H9 (cell line): ENCODE measurements at regions not wholly inside any gene's neighbourhood (a gene's known extent, or its start where the extent isn't known, plus 50 kb on each side); places are given as distances from the start of the nearest gene placed in this dataset.

Experiments
- DNase-seq: peaks from one replicate; pipeline ENCODE4 v3.0.0-alpha.2; 2017
- H2AFZ ChIP-seq: one replicate; pipeline ENCODE4 v1.6.1; 2013; ENCODE audit warnings: mild to moderate bottlenecking, low read length, control low read depth, moderate library complexity
- H2AK5ac ChIP-seq: 2 replicates; pipeline ENCODE4 v1.6.1; 2013; ENCODE audit warnings: low read length, control low read depth, mixed read lengths; ENCODE audit not compliant: insufficient read length
- H2BK120ac ChIP-seq: one replicate; pipeline ENCODE4 v1.6.1; 2013; ENCODE audit warnings: low read depth, mild to moderate bottlenecking, low read length, control low read depth, inconsistent platforms; ENCODE audit not compliant: poor library complexity, severe bottlenecking
- H2BK12ac ChIP-seq: 2 replicates; pipeline ENCODE4 v1.6.1; 2013; ENCODE audit warnings: low read length, control low read depth, mixed read lengths, low read depth; ENCODE audit not compliant: insufficient read length
- H2BK15ac ChIP-seq: 2 replicates; pipeline ENCODE4 v1.6.1; 2013; ENCODE audit warnings: low read depth, low read length, control low read depth
- H2BK20ac ChIP-seq: one replicate; pipeline ENCODE4 v1.6.1; 2013; ENCODE audit warnings: low read depth, mild to moderate bottlenecking, low read length, control low read depth, inconsistent platforms; ENCODE audit not compliant: poor library complexity, severe bottlenecking
- H2BK5ac ChIP-seq: 2 replicates; pipeline ENCODE4 v1.6.1; 2013; ENCODE audit warnings: low read length, control low read depth, mixed read lengths; ENCODE audit not compliant: insufficient read length
- H3K14ac ChIP-seq: 2 replicates; pipeline ENCODE4 v1.6.1; 2013; ENCODE audit warnings: low read length, control low read depth; ENCODE audit not compliant: insufficient read depth
- H3K18ac ChIP-seq: 2 replicates; pipeline ENCODE4 v1.6.1; 2013; ENCODE audit warnings: low read depth, mild to moderate bottlenecking, mixed read lengths, low read length, control low read depth; ENCODE audit not compliant: insufficient read length
- H3K23ac ChIP-seq: 2 replicates; pipeline ENCODE4 v1.6.1; 2013; ENCODE audit warnings: low read length, control low read depth, mixed read lengths, low read depth; ENCODE audit not compliant: insufficient read length
- H3K23me2 ChIP-seq: 2 replicates; pipeline ENCODE4 v1.6.1; 2013; ENCODE audit warnings: low read depth, mild to moderate bottlenecking, mixed read lengths, low read length, control low read depth; ENCODE audit not compliant: insufficient read length, poor library complexity, severe bottlenecking
- H3K27ac ChIP-seq: 2 replicates; pipeline ENCODE4 v1.5.1; 2013; ENCODE audit warnings: low read length, control low read depth, mixed read lengths, low read depth; ENCODE audit not compliant: insufficient read length
- H3K27me3 ChIP-seq: 2 replicates; pipeline ENCODE4 v1.6.1; 2013; ENCODE audit warnings: low read length, control low read depth, inconsistent platforms; ENCODE audit not compliant: insufficient read depth
- H3K4ac ChIP-seq: 2 replicates; pipeline ENCODE4 v1.6.1; 2013; ENCODE audit warnings: low read depth, mild to moderate bottlenecking, control low read depth, inconsistent platforms, low read length, moderate library complexity
- H3K4me1 ChIP-seq: 2 replicates; pipeline ENCODE4 v1.6.1; 2013; ENCODE audit warnings: low read length, control low read depth, inconsistent platforms; ENCODE audit not compliant: insufficient read depth
- H3K4me2 ChIP-seq: 2 replicates; pipeline ENCODE4 v1.6.1; 2013; ENCODE audit warnings: low read length, control low read depth, mixed read lengths; ENCODE audit not compliant: insufficient read length, insufficient read depth
- H3K56ac ChIP-seq: 2 replicates; pipeline ENCODE4 v1.6.1; 2013; ENCODE audit warnings: low read depth, mild to moderate bottlenecking, mixed read lengths, low read length, control low read depth; ENCODE audit not compliant: insufficient read length
- H3K79me1 ChIP-seq: 2 replicates; pipeline ENCODE4 v1.6.1; 2013; ENCODE audit warnings: low read depth, mild to moderate bottlenecking, moderate library complexity, low read length, control low read depth, inconsistent platforms; ENCODE audit not compliant: insufficient read depth, poor library complexity, severe bottlenecking
- H3K79me2 ChIP-seq: 2 replicates; pipeline ENCODE4 v1.6.1; 2013; ENCODE audit warnings: low read length, control low read depth, inconsistent platforms; ENCODE audit not compliant: insufficient read depth
- H3K9ac ChIP-seq: 2 replicates; pipeline ENCODE4 v1.6.1; 2013; ENCODE audit warnings: low read length, control low read depth, mixed read lengths; ENCODE audit not compliant: insufficient read length; ENCODE audit errors: extremely low read depth
- H3K9me3 ChIP-seq: one replicate; pipeline ENCODE4 v1.6.1; 2013; ENCODE audit warnings: low read depth, low read length, inconsistent platforms; ENCODE audit not compliant: control insufficient read depth
- H3T11ph ChIP-seq: one replicate; pipeline ENCODE4 v1.6.1; 2013; ENCODE audit warnings: mild to moderate bottlenecking, low read length, control low read depth, inconsistent platforms
- H4K20me1 ChIP-seq: one replicate; pipeline ENCODE4 v1.6.1; 2013; ENCODE audit not compliant: control insufficient read depth, insufficient read length, insufficient read depth
- H4K5ac ChIP-seq: 2 replicates; pipeline ENCODE4 v1.6.1; 2013; ENCODE audit warnings: low read depth, mild to moderate bottlenecking, mixed read lengths, low read length, control low read depth; ENCODE audit not compliant: insufficient read length
- H4K8ac ChIP-seq: replicated peaks from 2 replicates; pipeline ENCODE4 v1.6.1; 2013; ENCODE audit warnings: low read length, control low read depth, mixed read lengths, low read depth; ENCODE audit not compliant: insufficient read length
- H4K91ac ChIP-seq: 2 replicates; pipeline ENCODE4 v1.6.1; 2013; ENCODE audit warnings: low read depth, mild to moderate bottlenecking, moderate library complexity, mixed read lengths, low read length, control low read depth; ENCODE audit not compliant: insufficient read length
- H3K27ac Mint-ChIP-seq, 3 experiments: 2 replicates in 2 of 3; 3 replicates in 1 of 3; pipeline ENCODE4 v1.8.0; 2020 to 2021; ENCODE audit warnings: mixed read lengths in 3 of 3, mild to moderate bottlenecking in 1 of 3, moderate library complexity in 1 of 3
- H3K27me3 Mint-ChIP-seq: 2 replicates; pipeline ENCODE4 v1.8.0; 2021; ENCODE audit warnings: low read depth, mild to moderate bottlenecking, moderate library complexity, mixed read lengths
- H3K36me3 Mint-ChIP-seq, 3 experiments: 2 replicates in 2 of 3; 3 replicates in 1 of 3; pipeline ENCODE4 v1.8.0; 2020 to 2021; ENCODE audit warnings: low read depth in 3 of 3, mixed read lengths in 3 of 3; ENCODE audit not compliant: insufficient read depth in 1 of 3
- H3K4me1 Mint-ChIP-seq, 2 experiments: 2 replicates each; pipeline ENCODE4 v1.8.0; 2020; ENCODE audit warnings: mixed read lengths in 2 of 2
- H3K4me3 Mint-ChIP-seq, 2 experiments: 2 replicates in 1 of 2; 3 replicates in 1 of 2; pipeline ENCODE4 v1.8.0; 2020 to 2021; ENCODE audit warnings: mild to moderate bottlenecking in 2 of 2, mixed read lengths in 2 of 2, moderate library complexity in 1 of 2
- H3K9me3 Mint-ChIP-seq, 2 experiments: 2 replicates in 1 of 2; 3 replicates in 1 of 2; pipeline ENCODE4 v1.8.0; 2020; ENCODE audit warnings: mild to moderate bottlenecking in 2 of 2, mixed read lengths in 2 of 2, moderate library complexity in 1 of 2
- WGBS: extraction: QIAGEN DNeasy Blood & Tissue Kit; methylation state at CpG from one replicate; pipeline ENCODE4 v1.1.7; 2013; ENCODE audit warnings: missing lambda C conversion rate, low lambda C conversion rate, mixed read lengths; ENCODE audit not compliant: insufficient read length; ENCODE audit errors: extremely low coverage; 5-methylcytosine and 5-hydroxymethylcytosine counted together
- TF ChIP-seq, protein P1 (sequence below): fragments of 200-600 bp; sonication (generic); conservative IDR thresholded peaks from 3 replicates; pipeline ENCODE4 v1.8.0; 2021; ENCODE audit warnings: antibody characterized with exemption, mild to moderate bottlenecking

DNA sequence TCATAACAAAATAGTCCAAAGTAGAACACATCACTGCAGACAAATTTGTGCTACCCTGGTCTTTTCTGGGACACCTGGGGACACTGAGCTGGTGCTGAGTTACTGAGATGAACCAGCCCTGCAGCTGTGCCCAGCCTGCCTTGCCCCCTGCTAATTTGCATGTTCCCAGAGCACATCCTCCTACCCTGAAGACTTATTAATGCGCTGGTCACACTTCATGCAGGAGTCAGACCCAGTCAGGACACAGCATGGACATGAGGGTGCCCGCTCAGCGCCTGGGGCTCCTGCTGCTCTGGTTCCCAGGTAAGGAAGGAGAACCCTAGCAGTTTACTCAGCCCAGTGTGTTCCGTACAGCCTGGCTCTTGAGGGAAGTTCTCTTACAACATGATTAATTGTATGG, 1518.3 kb downstream of the RPIA start:
- Mint-ChIP-seq H3K9me3 (peaks cover 40 to 63% of the 10 kb centered on the region in 2 experiments), H3K4me1 (peaks cover 0 to 8% of the 10 kb centered on the region in 2 experiments; a peak in 1 of 4 replicates), H3K27ac (no peak overlapping the region), H3K27me3 (peaks cover 3% of the 10 kb centered on the region), H3K36me3 (peaks cover 0 to 6% (median 0%) of the 10 kb centered on the region in 3 experiments; a peak in 1 of 7 replicates), H3K4me3 (no peak overlapping the region)
- Histone ChIP-seq H2BK5ac (no peak overlapping the region), H3K27ac (no peak overlapping the region), H2AK5ac (no peak overlapping the region), H2BK120ac (no peak overlapping the region), H3K4me2 (no peak overlapping the region), H4K8ac (no peak overlapping the region), H4K91ac (no peak overlapping the region), H3K18ac (no peak overlapping the region), H3K23ac (no peak overlapping the region), H3K79me2 (no peaks in the 10 kb centered on the region), H4K5ac (no peak overlapping the region), H2AFZ (no peak overlapping the region), H4K20me1 (no peaks in the 10 kb centered on the region), H3K23me2 (no peaks in the 10 kb centered on the region), H2BK12ac (no peak overlapping the region), H3K4ac (no peak overlapping the region), H3K9me3 (peaks cover 7% of the 10 kb centered on the region), H3K27me3 (no peaks in the 10 kb centered on the region), H2BK15ac (no peak overlapping the region), H3K56ac (no peak overlapping the region), H3T11ph (no peak overlapping the region), H3K14ac (no peak overlapping the region), H2BK20ac (no peak overlapping the region), H3K4me1 (0 out of 2 replicates have a peak, but pooled peaks cover 5% of the 10 kb centered on the region), H3K9ac (no peak overlapping the region), H3K79me1 (no peaks in the 10 kb centered on the region)
- no peak for DNase-seq
- WGBS, result no CpG with 5 or more reads among the region's 4 CpGs
- TF ChIP-seq, protein P1, sequence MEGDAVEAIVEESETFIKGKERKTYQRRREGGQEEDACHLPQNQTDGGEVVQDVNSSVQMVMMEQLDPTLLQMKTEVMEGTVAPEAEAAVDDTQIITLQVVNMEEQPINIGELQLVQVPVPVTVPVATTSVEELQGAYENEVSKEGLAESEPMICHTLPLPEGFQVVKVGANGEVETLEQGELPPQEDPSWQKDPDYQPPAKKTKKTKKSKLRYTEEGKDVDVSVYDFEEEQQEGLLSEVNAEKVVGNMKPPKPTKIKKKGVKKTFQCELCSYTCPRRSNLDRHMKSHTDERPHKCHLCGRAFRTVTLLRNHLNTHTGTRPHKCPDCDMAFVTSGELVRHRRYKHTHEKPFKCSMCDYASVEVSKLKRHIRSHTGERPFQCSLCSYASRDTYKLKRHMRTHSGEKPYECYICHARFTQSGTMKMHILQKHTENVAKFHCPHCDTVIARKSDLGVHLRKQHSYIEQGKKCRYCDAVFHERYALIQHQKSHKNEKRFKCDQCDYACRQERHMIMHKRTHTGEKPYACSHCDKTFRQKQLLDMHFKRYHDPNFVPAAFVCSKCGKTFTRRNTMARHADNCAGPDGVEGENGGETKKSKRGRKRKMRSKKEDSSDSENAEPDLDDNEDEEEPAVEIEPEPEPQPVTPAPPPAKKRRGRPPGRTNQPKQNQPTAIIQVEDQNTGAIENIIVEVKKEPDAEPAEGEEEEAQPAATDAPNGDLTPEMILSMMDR, result no peak
